Keratinocyte (primary cell): ENCODE measurements at regions not wholly inside any gene's neighbourhood (a gene's known extent, or its start where the extent isn't known, plus 50 kb on each side); places are given as distances from the start of the nearest gene placed in this dataset.

ENCODE experiments used
- CTCF ChIP-seq, 3 experiments: IDR thresholded peaks in 1 of 3; conservative IDR thresholded peaks in 1 of 3; optimal IDR thresholded peaks in 1 of 3; 2 replicates in 2 of 3; 3 replicates in 1 of 3; pipeline versions ENCODE3 to v1.5.1; 2011; ENCODE audit warnings: low read length in 3 of 3, mild to moderate bottlenecking in 3 of 3, moderate library complexity in 2 of 3, control low read depth in 1 of 3, inconsistent platforms in 1 of 3; ENCODE audit not compliant: insufficient read depth in 2 of 3; ENCODE audit errors: extremely low read depth in 1 of 3
- EZH2 ChIP-seq: IDR thresholded peaks from one replicate; pipeline ENCODE4 v1.6.1; 2012; ENCODE audit warnings: inconsistent platforms, mild to moderate bottlenecking, low read length, moderate library complexity

- TF ChIP-seq CTCF (optimal IDR thresholded peaks at IDR 0.05 in 1 of 3, IDR thresholded peaks at IDR 0.05 in 1 of 3, conservative IDR thresholded peaks at IDR 0.05 in 1 of 3; ENCODE audit: extremely low read depth in 1 of 3, insufficient read depth in 2 of 3, low read length in 3 of 3) (no peak), EZH2 (no peak)
Observed at GRCh38 chr1:57549300-57549699, 125.4 kb upstream of the DAB1 start.
